DMS153 treated with DMSO at 0.1 percent for 48 hours (cell line): ENCODE measurements at regions not wholly inside any gene's neighbourhood (a gene's known extent, or its start where the extent isn't known, plus 50 kb on each side); places are given as distances from the start of the nearest gene placed in this dataset.

Source experiments
- DNase-seq: peaks from one replicate; lab custom pipeline; 2025; ENCODE audit not compliant: unreplicated experiment; lab: John Stamatoyannopoulos, UW

GRCh38 chr6:167491438-167492099 lies 166.7 kb downstream of the TTLL2 start:
- no peak for DNase-seq

DNA sequence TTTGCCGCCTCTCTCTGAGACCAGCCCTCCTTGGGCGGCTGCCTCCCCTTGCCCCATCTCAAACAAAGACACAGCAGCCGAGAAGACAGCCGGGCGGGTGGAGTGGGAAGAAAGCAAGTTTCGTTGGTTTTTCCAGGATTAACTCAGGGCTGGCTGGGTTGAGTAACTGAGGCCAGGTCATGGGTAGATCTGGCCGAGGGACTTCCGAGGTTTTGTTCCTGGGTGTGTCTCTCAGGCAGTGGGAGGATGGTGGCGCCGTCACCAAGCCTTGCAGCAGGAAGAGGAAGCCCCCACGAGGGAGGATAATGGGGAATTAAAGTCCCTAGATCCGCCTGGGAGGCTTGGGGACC lies 167.2 kb downstream of the TTLL2 start:
- DNase-seq: no peak

DNA sequence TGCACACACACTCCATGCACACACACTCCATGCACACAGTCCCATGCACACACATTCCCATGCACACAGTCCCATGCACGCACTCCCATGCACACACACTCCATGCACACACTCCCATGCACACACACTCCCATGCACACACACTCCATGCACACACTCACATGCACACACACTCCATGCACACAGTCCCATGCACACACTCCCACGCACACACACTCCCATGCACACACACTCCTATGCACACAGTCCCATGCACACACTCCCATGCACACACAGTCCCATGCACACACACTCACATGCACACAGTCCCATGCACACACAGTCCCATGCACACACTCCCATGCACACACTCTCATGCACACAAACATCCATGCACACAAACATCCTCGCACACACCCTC lies 168.4 kb downstream of the TTLL2 start:
- no peak for DNase-seq

DNA sequence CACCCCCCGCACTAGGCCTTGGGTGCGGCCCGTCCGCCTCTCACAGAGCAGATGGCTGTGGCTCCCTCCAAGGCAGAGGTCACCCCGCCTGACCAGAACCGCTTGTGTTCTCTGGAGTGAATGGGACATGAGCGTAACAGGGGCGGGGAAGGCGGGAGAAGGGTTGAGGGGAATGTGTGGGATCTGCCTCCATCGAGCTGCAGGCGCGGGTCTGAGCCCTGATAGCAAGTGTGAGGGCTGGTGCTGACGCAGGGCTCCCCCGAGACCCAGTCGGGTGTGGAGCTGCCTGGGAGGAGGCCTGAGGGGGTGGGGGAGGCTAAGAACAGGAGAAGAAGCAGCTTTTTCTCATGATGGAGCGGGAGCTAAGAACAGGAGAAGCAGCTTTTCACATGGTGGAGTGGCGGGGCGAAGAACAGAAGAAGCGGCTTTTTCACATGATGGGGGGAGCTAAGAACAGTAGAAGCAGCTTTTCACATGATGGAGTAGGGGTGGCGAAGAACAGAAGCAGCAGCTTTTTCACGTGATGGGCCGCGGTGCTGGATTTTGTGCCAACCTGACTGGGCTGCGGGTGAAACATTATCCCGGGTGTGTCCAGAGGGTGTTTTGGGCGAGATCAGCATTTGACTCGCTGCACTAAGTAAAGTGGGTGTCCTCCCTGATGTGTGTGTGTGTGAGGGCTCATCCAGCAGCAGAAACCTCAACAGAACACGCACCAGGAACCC lies 169.3 kb downstream of the TTLL2 start:
- no peak for DNase-seq

DNA sequence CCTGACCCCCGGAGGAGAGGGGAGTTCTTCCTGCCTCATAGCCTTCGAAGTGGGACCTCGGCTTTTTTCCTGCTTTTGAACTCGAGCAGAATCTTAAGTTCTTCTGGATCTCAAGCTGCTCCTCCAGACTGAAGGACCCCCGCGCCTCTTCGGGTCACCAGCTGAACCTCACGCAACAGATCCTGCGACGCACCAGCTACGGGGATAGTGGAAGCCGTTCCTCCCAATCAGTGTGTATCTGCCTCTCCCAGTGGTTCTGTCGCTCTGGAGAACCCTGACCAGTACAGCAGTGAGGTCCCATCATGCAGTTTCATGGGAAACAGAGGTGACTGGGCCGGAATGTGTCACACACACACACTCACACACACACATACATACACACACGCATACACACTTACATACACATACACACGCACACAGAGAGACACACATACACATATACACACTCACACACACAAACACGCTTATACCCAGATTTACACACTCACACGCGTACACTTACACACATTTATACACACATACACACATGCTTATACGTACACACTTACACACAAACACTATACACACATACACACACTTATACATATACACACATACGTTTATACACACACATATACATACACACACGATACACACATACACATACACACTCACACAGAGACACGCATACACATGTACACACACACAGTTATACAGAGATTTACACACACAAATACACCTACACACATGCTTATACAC lies 170.0 kb downstream of the TTLL2 start:
- DNase-seq: no peak

- peak; percentile 60 for DNase-seq
These were observed 170.9 kb downstream of the TTLL2 start for GRCh38 chr6:167495506-167496401.

DNA sequence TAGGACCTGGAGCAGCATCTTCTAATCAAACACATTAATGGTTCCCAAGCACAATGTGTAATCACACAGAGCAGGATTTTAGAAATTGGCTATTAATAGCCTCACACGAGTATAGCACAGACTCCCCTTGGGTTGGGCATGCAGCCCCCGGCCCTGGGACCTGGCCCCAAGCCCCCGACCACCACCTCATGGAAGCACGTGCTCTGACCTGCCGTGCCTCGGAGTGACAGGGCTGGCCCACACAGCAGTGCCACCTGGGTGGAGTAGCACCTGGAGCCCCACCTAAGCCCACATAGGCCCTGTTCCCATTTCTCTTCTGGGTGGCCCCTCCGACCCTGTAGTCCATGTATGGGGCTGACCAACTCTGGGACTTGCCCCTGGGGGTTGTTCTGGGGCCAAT lies 171.8 kb downstream of the TTLL2 start:
- no peak for DNase-seq

DNA sequence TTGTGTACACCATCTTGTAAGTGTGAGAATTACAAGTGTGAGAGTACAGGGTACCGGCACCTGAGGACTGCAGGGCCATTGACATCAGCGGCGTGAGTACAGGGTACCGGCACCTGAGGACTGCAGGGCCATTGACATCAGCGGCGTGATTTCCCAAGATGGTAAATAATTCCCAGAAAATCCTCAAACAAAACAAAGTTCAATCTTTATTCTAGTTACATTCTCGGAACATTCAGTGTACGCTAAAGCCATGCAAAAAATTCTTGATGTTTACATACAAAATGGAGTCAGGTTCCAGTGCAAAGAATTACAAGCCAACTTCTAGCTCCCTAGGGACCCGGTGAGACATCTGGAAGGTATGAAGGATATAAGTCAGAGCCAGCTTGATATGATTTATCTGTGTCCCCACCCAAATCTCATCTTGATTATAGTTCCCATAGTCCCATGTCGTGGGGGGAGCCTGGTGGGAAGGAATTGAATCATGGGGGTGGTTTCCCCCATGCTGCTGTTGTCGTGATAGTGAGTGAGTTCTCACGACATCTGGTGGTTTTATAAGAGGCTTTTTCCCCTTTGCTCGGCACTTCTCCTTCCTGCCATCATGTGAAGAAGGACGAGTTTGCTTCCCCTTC lies 172.7 kb downstream of the TTLL2 start:
- no peak for DNase-seq

- DNase-seq: no peak
These were observed 174.3 kb downstream of the TTLL2 start for GRCh38 chr6:167499161-167499660.

DNA sequence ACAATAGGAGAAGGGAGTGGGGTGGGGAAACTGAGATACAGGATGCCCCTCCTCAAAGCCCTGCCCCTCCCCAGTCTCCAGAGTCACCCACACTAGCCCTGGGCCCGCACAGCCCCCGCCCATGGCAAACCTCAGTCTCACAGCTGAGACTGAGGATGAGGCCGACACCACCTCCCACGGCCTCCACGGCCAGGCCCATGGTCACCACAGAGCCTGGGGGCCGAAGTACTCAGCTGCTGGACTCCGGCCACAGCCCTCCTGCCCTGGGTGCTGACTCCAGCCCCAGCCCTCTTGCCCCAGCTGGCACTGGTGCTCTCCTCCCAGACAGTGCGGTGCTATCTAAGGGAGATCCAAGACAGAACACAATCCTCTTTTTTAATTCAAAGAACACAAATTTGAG lies 176.1 kb downstream of the TTLL2 start:
- no peak for DNase-seq

- DNase-seq: no peak
These were observed 177.0 kb downstream of the TTLL2 start for GRCh38 chr6:167501831-167502385.

- DNase-seq: no peak
These were observed 177.6 kb downstream of the TTLL2 start for GRCh38 chr6:167502471-167502870.

GRCh38 chr6:167504385-167504961 lies 179.6 kb downstream of the TTLL2 start:
- no peak for DNase-seq

GRCh38 chr6:167505199-167505598 lies 180.3 kb downstream of the TTLL2 start:
- DNase-seq: no peak

DNA sequence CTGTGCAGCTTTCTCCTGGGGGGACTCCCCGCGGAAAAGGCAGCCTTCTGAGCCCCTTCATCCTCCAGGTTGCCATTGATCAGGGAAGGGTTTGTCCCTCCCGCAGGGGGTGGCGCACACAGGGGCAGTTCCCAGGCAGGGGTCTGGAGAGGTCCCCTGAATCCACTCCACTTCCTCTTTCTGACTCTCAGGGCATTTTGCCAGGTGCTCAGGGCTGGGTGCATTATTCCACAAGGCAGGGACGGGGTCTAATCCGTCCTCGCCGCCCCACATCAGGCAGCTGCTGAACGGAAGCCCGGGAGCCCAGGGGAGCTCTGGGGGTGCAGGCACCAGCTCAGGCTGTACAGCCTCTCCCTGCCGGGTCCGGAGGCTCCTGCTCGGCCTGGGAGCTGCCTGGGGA lies 180.9 kb downstream of the TTLL2 start:
- no peak for DNase-seq

DNA sequence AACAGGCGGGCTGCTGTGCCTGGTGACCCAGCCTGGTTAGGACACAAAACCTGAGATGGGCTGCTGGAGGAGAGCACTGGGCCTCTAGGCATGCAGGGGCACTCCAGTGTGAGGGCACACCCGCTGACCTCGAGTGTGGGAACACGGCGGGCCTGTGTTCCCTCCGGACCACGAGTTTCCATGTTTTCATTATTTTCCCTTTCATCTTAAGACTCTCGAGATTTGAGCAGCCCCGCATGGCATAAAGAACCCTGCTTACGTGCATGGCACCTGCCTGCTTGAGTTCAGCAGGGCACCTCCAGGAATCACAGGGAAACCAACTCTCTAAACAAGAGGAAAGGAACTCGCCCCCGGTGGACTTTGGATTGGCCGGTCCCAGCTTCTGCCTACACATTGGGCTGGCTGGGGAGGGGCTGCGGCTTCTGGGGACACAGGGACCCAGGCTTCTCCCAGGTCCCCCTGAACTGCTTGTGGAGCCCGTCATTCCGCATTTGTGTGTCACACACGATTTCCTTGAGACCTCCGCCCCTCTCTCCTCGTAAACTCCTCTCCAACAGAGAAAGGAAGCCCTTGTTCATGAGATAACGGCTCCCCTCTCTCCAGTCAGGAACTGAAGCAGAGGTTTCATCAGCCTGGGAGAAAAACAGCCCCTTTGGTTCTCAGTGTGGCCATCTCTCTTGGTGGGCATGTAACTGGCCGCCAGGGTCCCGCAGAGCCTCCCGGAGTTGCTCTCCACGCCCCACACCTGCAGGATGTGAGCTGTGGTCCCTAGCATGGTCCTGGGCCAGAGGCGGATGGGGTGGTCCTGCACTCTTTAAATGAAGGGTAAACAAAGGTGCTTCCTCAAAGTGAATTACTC lies 181.8 kb downstream of the TTLL2 start:
- no peak for DNase-seq

DNA sequence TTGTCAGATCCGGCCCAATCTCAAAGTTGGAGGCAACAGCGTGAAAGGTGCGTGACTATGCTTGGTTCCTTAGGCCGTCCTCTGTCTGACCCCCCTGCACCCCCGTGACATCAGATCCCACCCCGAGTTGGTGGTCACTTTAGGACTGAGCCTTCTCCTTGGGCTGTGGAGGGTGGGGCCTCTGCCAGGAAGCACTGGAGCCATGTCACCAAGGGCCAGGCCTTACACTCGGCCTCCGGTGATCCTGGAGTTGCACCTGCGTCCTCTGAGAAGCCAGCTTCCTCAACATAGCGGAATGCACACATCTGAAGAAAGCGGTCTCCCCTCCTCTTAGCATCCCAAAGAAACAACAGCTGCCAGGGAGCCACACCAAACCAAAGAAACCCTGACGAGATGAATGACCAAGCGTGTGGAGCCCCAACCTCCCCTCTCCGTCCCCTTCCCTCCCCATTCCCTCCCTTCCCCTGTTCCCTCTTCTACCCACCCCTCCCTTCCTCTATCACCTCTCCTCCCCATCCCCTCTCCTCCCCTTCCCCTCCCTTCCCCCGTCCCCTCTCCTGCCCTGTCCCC lies 182.6 kb downstream of the TTLL2 start:
- no peak for DNase-seq
